RWPE2 (cell line): ENCODE measurements at regions not wholly inside any gene's neighbourhood (a gene's known extent, or its start where the extent isn't known, plus 50 kb on each side); places are given as distances from the start of the nearest gene placed in this dataset.

Experiments
- ATAC-seq: fragments of 200-7000 bp; cut with Tn5 transposase; 3 replicates; pipeline ENCODE4 v1.9.1; 2021; ENCODE audit warnings: low read depth
- DNase-seq: peaks from one replicate; pipeline ENCODE4 v3.0.0-alpha.2; 2020; ENCODE audit warnings: low spot score
- H3K27ac ChIP-seq: fragments of 450-650 bp; 2 replicates; pipeline ENCODE4 v1.5.1; 2017; ENCODE audit warnings: mild to moderate bottlenecking; ENCODE audit not compliant: poor library complexity, severe bottlenecking
- H3K27me3 ChIP-seq: fragments of 250-450 bp; sonication (Bioruptor Pico); 2 replicates; pipeline ENCODE4 v1.5.1; 2021; ENCODE audit warnings: mild to moderate bottlenecking, moderate library complexity; ENCODE audit not compliant: insufficient read depth, poor library complexity, severe bottlenecking
- H3K36me3 ChIP-seq: fragments of 250-450 bp; sonication (Bioruptor Pico); 2 replicates; pipeline ENCODE4 v1.5.1; 2020; ENCODE audit warnings: low read depth, mild to moderate bottlenecking, moderate library complexity
- H3K4me1 ChIP-seq: fragments of 250-450 bp; sonication (Bioruptor Pico); 2 replicates; pipeline ENCODE4 v1.5.1; 2021; ENCODE audit warnings: mild to moderate bottlenecking, moderate library complexity; ENCODE audit not compliant: insufficient read depth, poor library complexity, severe bottlenecking
- H3K4me3 ChIP-seq: fragments of 250-450 bp; sonication (Bioruptor Pico); 2 replicates; pipeline ENCODE4 v1.5.1; 2021; ENCODE audit warnings: mild to moderate bottlenecking, moderate library complexity; ENCODE audit not compliant: severe bottlenecking
- H3K9me3 ChIP-seq: fragments of 250-450 bp; sonication (Bioruptor Pico); 2 replicates; pipeline ENCODE4 v1.5.1; 2021; ENCODE audit warnings: mild to moderate bottlenecking, moderate library complexity; ENCODE audit not compliant: severe bottlenecking
- CTCF ChIP-seq: fragments of 450-650 bp; IDR thresholded peaks from one replicate; pipeline ENCODE4 v1.5.1; 2017; ENCODE audit warnings: mild to moderate bottlenecking, moderate library complexity; ENCODE audit not compliant: poor library complexity, severe bottlenecking

- no peak for TF ChIP-seq CTCF
- no peak for DNase-seq
- no peak for ATAC-seq
- no peaks in the 10 kb centered on the region for H3K4me1 ChIP-seq
- H3K27me3 ChIP-seq: peaks cover 6% of the 10 kb centered on the region
- H3K9me3 ChIP-seq: no peaks in the 10 kb centered on the region
- H3K27ac ChIP-seq: no peak overlapping the region
- no peak overlapping the region for H3K4me3 ChIP-seq
- no peaks in the 10 kb centered on the region for H3K36me3 ChIP-seq
These were observed 279.5 kb downstream of the LRFN2 start for GRCh38 chr6:40307712-40308111.

- H3K4me3 ChIP-seq: no peak overlapping the region
- peaks cover 2% of the 10 kb centered on the region for H3K27me3 ChIP-seq
- DNase-seq (no peak), ATAC-seq (no peak)
- no peaks in the 10 kb centered on the region for H3K36me3 ChIP-seq
- no peaks in the 10 kb centered on the region for H3K9me3 ChIP-seq
- H3K27ac ChIP-seq: no peak overlapping the region
- TF ChIP-seq CTCF: no peak
- no peaks in the 10 kb centered on the region for H3K4me1 ChIP-seq
These were observed 284.2 kb downstream of the LRFN2 start for GRCh38 chr6:40302856-40303454.

GRCh38 chr6:40299681-40300080 is 287.5 kb downstream of the LRFN2 start:
- H3K4me1 ChIP-seq: no peaks in the 10 kb centered on the region
- H3K27ac ChIP-seq: no peak overlapping the region
- H3K4me3 ChIP-seq: no peak overlapping the region
- no peak for ATAC-seq
- no peaks in the 10 kb centered on the region for H3K27me3 ChIP-seq
- no peaks in the 10 kb centered on the region for H3K9me3 ChIP-seq
- DNase-seq: no peak
- TF ChIP-seq CTCF: no peak
- H3K36me3 ChIP-seq: no peaks in the 10 kb centered on the region

DNA sequence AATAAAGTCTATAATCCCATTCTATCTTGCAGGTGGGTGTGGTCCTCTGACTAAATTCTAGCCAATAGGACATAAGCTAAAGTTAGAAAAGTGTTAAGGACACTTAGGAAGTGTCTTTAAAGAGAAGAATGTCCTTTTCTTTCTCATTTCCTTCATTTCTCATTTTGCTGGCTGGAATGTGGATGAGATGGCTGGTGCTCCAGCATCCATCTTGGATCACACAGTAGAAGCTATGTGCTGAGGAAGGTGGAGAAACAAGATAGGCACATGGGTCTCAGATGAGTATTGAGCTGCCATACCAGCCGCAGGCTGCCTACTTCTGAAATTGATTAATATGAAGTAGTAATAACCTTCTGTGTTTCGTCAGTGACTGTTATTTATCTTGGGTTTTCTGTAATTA is 289.0 kb downstream of the LRFN2 start:
- Histone ChIP-seq H3K36me3 (no peaks in the 10 kb centered on the region), H3K4me3 (no peak overlapping the region), H3K27me3 (no peaks in the 10 kb centered on the region), H3K4me1 (no peaks in the 10 kb centered on the region), H3K9me3 (no peaks in the 10 kb centered on the region), H3K27ac (no peak overlapping the region)
- DNase-seq (no peak), ATAC-seq (no peak)
- no peak for TF ChIP-seq CTCF

DNA sequence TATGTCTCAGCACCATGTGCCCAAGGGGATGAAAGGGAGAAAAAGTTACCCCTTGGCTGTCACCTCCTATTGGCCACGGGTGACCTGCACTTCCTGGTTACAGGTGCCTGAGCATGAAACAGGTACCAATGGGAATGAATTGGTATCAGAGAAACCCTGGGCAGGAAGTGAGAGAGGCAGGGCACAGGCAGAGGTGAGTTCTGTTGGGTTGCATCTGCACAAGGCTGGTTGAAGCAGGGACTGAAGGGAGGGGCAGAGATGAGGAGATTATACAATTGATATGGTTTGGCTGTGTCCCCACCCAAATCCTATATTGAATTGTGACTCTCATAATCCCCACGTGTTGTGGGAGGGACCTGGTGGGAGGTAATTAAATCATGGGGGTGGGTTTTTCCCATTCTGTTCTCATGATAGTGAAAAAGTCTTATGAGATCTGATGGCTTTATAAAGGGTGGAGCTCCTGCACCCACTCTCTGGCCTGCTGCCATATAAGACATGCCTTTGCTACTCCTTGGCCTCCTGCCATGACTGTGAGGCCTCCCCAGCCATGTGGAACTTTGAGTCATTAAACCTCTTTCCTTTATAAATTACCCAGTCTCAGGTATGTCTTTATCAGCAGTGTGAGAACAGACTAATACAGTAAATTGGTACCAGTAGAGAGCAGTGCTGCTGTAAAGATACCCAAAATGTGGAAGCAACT is 291.8 kb downstream of the LRFN2 start:
- Histone ChIP-seq H3K4me1 (no peaks in the 10 kb centered on the region), H3K27ac (no peak overlapping the region), H3K36me3 (no peaks in the 10 kb centered on the region), H3K9me3 (no peaks in the 10 kb centered on the region), H3K27me3 (no peaks in the 10 kb centered on the region), H3K4me3 (no peak overlapping the region)
- DNase-seq: no peak
- ATAC-seq: no peak
- no peak for TF ChIP-seq CTCF
